Panc1 (cell line): ENCODE measurements at regions not wholly inside any gene's neighbourhood (a gene's known extent, or its start where the extent isn't known, plus 50 kb on each side); places are given as distances from the start of the nearest gene placed in this dataset.

Experiments
- ATAC-seq: fragments of 200-7000 bp; cut with Tn5 transposase; 2 replicates; pipeline ENCODE4 v1.9.1; 2020; ENCODE audit warnings: mild to moderate bottlenecking, moderate library complexity
- BruUV-seq: library from RNA; stranded (reverse); fragments of 400-500 nt; replicated peaks from 2 replicates; lab custom pipeline; 2021; lab: Mats Ljungman, UMichigan
- CTCF ChIA-PET: fragments of 300-600 bp; sonication (Branson Sonifier 250); formaldehyde crosslinking; loops from one replicate; lab custom pipeline; 2022; ENCODE audit warnings: antibody characterized with exemption; lab: Charles Lee
- POLR2A ChIA-PET: fragments of 300-600 bp; sonication (Branson Sonifier 250); formaldehyde crosslinking; loops from one replicate; lab custom pipeline; 2022; ENCODE audit warnings: antibody characterized with exemption; lab: Charles Lee
- DNase-seq: peaks from one replicate; pipeline ENCODE4 v3.0.0-alpha.2; 2010; ENCODE audit warnings: low read depth, low spot score
- H3K27ac ChIP-seq: 2 replicates; pipeline ENCODE4 v1.5.1; 2011; ENCODE audit warnings: mild to moderate bottlenecking, low read length, inconsistent platforms
- H3K27me3 ChIP-seq: fragments of 200-500 bp; sonication (Bioruptor generic); 2 replicates; pipeline ENCODE4 v1.6.0; 2014; ENCODE audit warnings: low read length, inconsistent platforms; ENCODE audit not compliant: control insufficient read depth, insufficient read depth
- H3K36me3 ChIP-seq: fragments of 200-500 bp; sonication (Bioruptor generic); 2 replicates; pipeline ENCODE4 v1.5.1; 2014; ENCODE audit warnings: inconsistent platforms, mild to moderate bottlenecking, low read length, moderate library complexity; ENCODE audit not compliant: control insufficient read depth, insufficient read depth
- H3K4me1 ChIP-seq: 2 replicates; pipeline ENCODE4 v1.5.1; 2011; ENCODE audit warnings: inconsistent platforms, mild to moderate bottlenecking, low read length, moderate library complexity; ENCODE audit not compliant: control insufficient read depth, insufficient read depth
- H3K4me3 ChIP-seq, 2 experiments: 2 replicates each; pipeline ENCODE4 v1.5.1; 2011 to 2012; ENCODE audit warnings: low read depth in 2 of 2, low read length in 2 of 2, mild to moderate bottlenecking in 2 of 2, inconsistent platforms in 1 of 2, moderate library complexity in 1 of 2
- H3K9me3 ChIP-seq: fragments of 200-500 bp; sonication (Bioruptor generic); 2 replicates; pipeline ENCODE4 v1.5.1; 2014; ENCODE audit warnings: low read depth, mild to moderate bottlenecking, inconsistent platforms, low read length, moderate library complexity; ENCODE audit not compliant: control insufficient read depth, insufficient read depth
- POLR2AphosphoS5 ChIP-seq: IDR thresholded peaks from 2 replicates; pipeline ENCODE4 v1.6.1; 2012; ENCODE audit warnings: mild to moderate bottlenecking, low read depth, low read length, moderate library complexity
- SIN3A ChIP-seq: IDR thresholded peaks from 2 replicates; pipeline ENCODE4 v1.6.1; 2012; ENCODE audit warnings: low read depth, mild to moderate bottlenecking, low read length, moderate library complexity, borderline replicate concordance; ENCODE audit not compliant: insufficient read depth
- TCF7L2 ChIP-seq: IDR thresholded peaks from 2 replicates; pipeline ENCODE4 v1.6.1; 2011; ENCODE audit warnings: mild to moderate bottlenecking, low read depth, low read length, inconsistent platforms
- in situ Hi-C: cut with HindIII; loops from 2 replicates; pipeline ENCODE4 v1.10.0; 2016; ENCODE audit warnings: low sequenced_read_pairs, low pct_unique_long_range_greater_than_20kb
- intact Hi-C: fragments of 100-400 bp; cut with micrococcal nuclease; formaldehyde crosslinking; loops from one replicate; pipeline ENCODE4 v1.10.0; 2022; ENCODE audit not compliant: unreplicated experiment
- TF ChIP-seq, protein P1 (sequence below): fragments of 450-650 bp; IDR thresholded peaks from 2 replicates; pipeline ENCODE4 v1.5.1; 2017; ENCODE audit warnings: mild to moderate bottlenecking
- TF ChIP-seq, protein P2 (sequence below), 2 experiments: IDR thresholded peaks; 2 replicates each; pipeline ENCODE4 v1.6.1; 2011 to 2012; ENCODE audit warnings: low read depth in 2 of 2, control low read depth in 1 of 2, low read length in 1 of 2, mild to moderate bottlenecking in 1 of 2, moderate library complexity in 1 of 2; ENCODE audit not compliant: insufficient read depth in 1 of 2

DNA sequence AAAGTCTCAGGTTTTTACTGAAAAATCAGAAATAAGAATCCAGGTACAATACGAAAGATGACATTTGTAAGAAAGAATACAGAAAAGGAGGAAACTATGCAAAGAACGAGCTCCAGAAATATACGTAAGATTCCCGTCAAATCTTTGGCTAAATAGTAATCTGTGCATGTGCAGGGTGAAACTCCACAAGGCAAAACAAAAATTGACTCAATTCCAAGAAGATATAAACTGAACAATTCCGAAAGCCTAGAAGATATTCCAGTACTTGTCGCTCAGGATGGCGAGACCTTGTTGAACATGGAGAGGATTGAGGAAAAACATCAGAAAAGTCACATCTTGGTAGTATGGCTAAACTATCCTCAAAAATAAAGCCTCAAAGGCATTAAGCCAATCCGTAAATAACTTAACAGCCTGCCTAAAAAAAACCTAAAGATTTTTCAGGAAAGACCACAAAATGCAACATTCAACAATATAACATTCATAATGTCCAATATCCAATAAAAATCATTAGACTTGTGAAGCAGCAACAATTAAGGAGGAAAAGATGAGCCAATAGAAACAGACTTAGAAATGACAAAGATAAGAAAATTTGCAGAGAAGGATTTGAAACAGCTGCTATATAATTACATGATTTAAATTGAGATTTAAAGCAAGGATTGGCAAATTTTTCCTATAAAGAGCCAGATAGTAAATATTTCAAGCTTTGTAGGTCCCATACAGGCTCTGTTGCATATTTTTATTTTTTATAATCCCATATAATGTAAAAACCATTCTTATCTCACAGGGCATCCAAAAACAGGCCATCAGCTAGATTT lies 166.4 kb upstream of the UBASH3B start:
- intact Hi-C loops: no loop called here

DNA sequence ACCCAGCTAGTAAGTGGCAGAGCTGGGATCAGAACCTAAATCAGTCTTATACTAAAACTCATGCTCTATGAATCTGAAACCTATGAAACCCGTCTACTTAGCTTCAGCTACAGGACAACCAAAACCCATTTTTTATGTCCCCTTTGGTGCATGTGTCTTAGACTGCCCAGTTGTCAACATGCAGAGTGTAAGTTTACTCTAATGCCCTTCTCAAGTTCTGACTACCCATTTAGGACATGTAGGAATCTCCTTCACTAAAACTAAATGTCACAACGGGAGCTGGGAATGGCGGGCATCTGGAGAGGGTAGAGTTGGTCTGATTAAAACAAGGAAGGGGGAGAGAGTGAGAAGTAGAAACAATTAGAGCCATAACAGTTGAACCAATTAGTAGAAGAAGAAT lies 167.9 kb upstream of the UBASH3B start:
- ChIA-PET CTCF (no interaction called here), POLR2A (no interaction called here)
- BruUV-seq: no TSS peak
- in situ Hi-C loops: no loop called here
- no peaks in the 10 kb centered on the region for H3K9me3 ChIP-seq
- no peak for ATAC-seq
- no peaks in the 10 kb centered on the region for H3K36me3 ChIP-seq
- H3K27me3 ChIP-seq: peaks cover 14% of the 10 kb centered on the region; the same call in 1 of the 2 replicates
- no peaks in the 10 kb centered on the region for H3K4me1 ChIP-seq
- intact Hi-C loops: no loop called here
- no peak overlapping the region for H3K4me3 ChIP-seq
- no peak overlapping the region for H3K27ac ChIP-seq
- TF ChIP-seq TCF7L2: no peak
- TF ChIP-seq POLR2AphosphoS5: no peak
- TF ChIP-seq, protein P1, sequence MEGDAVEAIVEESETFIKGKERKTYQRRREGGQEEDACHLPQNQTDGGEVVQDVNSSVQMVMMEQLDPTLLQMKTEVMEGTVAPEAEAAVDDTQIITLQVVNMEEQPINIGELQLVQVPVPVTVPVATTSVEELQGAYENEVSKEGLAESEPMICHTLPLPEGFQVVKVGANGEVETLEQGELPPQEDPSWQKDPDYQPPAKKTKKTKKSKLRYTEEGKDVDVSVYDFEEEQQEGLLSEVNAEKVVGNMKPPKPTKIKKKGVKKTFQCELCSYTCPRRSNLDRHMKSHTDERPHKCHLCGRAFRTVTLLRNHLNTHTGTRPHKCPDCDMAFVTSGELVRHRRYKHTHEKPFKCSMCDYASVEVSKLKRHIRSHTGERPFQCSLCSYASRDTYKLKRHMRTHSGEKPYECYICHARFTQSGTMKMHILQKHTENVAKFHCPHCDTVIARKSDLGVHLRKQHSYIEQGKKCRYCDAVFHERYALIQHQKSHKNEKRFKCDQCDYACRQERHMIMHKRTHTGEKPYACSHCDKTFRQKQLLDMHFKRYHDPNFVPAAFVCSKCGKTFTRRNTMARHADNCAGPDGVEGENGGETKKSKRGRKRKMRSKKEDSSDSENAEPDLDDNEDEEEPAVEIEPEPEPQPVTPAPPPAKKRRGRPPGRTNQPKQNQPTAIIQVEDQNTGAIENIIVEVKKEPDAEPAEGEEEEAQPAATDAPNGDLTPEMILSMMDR: no peak
- TF ChIP-seq, protein P2, sequence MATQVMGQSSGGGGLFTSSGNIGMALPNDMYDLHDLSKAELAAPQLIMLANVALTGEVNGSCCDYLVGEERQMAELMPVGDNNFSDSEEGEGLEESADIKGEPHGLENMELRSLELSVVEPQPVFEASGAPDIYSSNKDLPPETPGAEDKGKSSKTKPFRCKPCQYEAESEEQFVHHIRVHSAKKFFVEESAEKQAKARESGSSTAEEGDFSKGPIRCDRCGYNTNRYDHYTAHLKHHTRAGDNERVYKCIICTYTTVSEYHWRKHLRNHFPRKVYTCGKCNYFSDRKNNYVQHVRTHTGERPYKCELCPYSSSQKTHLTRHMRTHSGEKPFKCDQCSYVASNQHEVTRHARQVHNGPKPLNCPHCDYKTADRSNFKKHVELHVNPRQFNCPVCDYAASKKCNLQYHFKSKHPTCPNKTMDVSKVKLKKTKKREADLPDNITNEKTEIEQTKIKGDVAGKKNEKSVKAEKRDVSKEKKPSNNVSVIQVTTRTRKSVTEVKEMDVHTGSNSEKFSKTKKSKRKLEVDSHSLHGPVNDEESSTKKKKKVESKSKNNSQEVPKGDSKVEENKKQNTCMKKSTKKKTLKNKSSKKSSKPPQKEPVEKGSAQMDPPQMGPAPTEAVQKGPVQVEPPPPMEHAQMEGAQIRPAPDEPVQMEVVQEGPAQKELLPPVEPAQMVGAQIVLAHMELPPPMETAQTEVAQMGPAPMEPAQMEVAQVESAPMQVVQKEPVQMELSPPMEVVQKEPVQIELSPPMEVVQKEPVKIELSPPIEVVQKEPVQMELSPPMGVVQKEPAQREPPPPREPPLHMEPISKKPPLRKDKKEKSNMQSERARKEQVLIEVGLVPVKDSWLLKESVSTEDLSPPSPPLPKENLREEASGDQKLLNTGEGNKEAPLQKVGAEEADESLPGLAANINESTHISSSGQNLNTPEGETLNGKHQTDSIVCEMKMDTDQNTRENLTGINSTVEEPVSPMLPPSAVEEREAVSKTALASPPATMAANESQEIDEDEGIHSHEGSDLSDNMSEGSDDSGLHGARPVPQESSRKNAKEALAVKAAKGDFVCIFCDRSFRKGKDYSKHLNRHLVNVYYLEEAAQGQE (IDR thresholded peaks at IDR 0.05; ENCODE audit: insufficient read depth in 1 of 2, low read depth in 2 of 2, low read length in 1 of 2): no peak
- TF ChIP-seq SIN3A: no peak
- DNase-seq: no peak

More for the DNA sequence above, 166.4 kb upstream of the UBASH3B start:
- no TSS peak for BruUV-seq
- ChIA-PET CTCF (no interaction called here), POLR2A (no interaction called here)
- H3K27me3 ChIP-seq: peaks cover 16% of the 10 kb centered on the region; the same call in 1 of the 2 replicates
- no peaks in the 10 kb centered on the region for H3K4me1 ChIP-seq
- H3K9me3 ChIP-seq: no peaks in the 10 kb centered on the region
- DNase-seq (no peak), ATAC-seq (no peak)
- in situ Hi-C loops: no loop called here
- TF ChIP-seq, protein P2 (IDR thresholded peaks at IDR 0.05; ENCODE audit: insufficient read depth in 1 of 2, low read depth in 2 of 2, low read length in 1 of 2): no peak
- TF ChIP-seq POLR2AphosphoS5: no peak
- TF ChIP-seq, protein P1: no peak
- no peak for TF ChIP-seq TCF7L2
- no peak for TF ChIP-seq SIN3A
- H3K27ac ChIP-seq: no peak overlapping the region
- no peaks in the 10 kb centered on the region for H3K36me3 ChIP-seq
- no peak overlapping the region for H3K4me3 ChIP-seq
